SK-MEL-5 (cell line): ENCODE measurements at regions not wholly inside any gene's neighbourhood (a gene's known extent, or its start where the extent isn't known, plus 50 kb on each side); places are given as distances from the start of the nearest gene placed in this dataset.
"Not testable (repeated sequence)": the region's sequence is repeated elsewhere in the genome, so short reads cannot be mapped to it uniquely, and the experiment has no call there.

ENCODE experiments used
- DNase-seq: peaks from one replicate; pipeline ENCODE4 v3.0.0-alpha.2; 2016; ENCODE audit warnings: low read depth, low spot score
- in situ Hi-C: cut with HindIII; loops from 2 replicates; pipeline ENCODE4 v1.10.0; 2016; ENCODE audit warnings: low sequenced_read_pairs, high pct_unique_total_duplicates, low pct_unique_long_range_greater_than_20kb

GRCh38 chr3:181484026-181484425 is 227.7 kb upstream of the SOX2 start:
- DNase-seq, result no peak
- in situ Hi-C loops, result no loop called here

GRCh38 chr3:181475146-181475545 is 236.6 kb upstream of the SOX2 start:
- DNase-seq, in situ Hi-C loops: not testable (repeated sequence)

- in situ Hi-C loops, result no loop called here
- no peak for DNase-seq
Measured at GRCh38 chr3:181470349-181470748, 241.4 kb upstream of the SOX2 start.

- in situ Hi-C loops, result no loop called here
- DNase-seq, result no peak
Measured at GRCh38 chr3:181464033-181464694, 247.6 kb upstream of the SOX2 start.

- in situ Hi-C loops, result no loop called here
- no peak for DNase-seq
Measured at GRCh38 chr3:181461381-181461780, 250.3 kb upstream of the SOX2 start.

GRCh38 chr3:181459516-181459915 is 252.2 kb upstream of the SOX2 start:
- in situ Hi-C loops, result no loop called here
- DNase-seq, result no peak

- in situ Hi-C loops, result no loop called here
- peak; percentile 93 for DNase-seq
Measured at GRCh38 chr3:181458857-181459256, 252.9 kb upstream of the SOX2 start.

- peak; percentile 48 for DNase-seq
- in situ Hi-C loops, result no loop called here
Measured at GRCh38 chr3:181457756-181458155, 254.0 kb upstream of the SOX2 start.

GRCh38 chr3:181457190-181457589 is 254.5 kb upstream of the SOX2 start:
- in situ Hi-C loops, result no loop called here
- peak; percentile 98 for DNase-seq

- DNase-seq, result peak; percentile 61
- in situ Hi-C loops, result no loop called here
Measured at GRCh38 chr3:181455276-181455675, 256.4 kb upstream of the SOX2 start.

- DNase-seq, result peak; percentile 96
- in situ Hi-C loops, result no loop called here
Measured at GRCh38 chr3:181454451-181455027, 257.2 kb upstream of the SOX2 start.

GRCh38 chr3:181446741-181447140 is 265.0 kb upstream of the SOX2 start:
- DNase-seq, result no peak
- in situ Hi-C loops, result no loop called here

- in situ Hi-C loops, result no loop called here
- no peak for DNase-seq
Measured at GRCh38 chr3:181442066-181442465, 269.7 kb upstream of the SOX2 start.

GRCh38 chr3:181432992-181433391 is 278.7 kb upstream of the SOX2 start:
- no peak for DNase-seq
- in situ Hi-C loops, result no loop called here

- in situ Hi-C loops, result no loop called here
- DNase-seq, result no peak
Measured at GRCh38 chr3:181431748-181432147, 280.0 kb upstream of the SOX2 start.

GRCh38 chr3:181425074-181425473 is 286.7 kb upstream of the SOX2 start:
- in situ Hi-C loops, result no loop called here
- no peak for DNase-seq

- no peak for DNase-seq
- in situ Hi-C loops, result no loop called here
Measured at GRCh38 chr3:181418233-181418632, 293.5 kb upstream of the SOX2 start.

GRCh38 chr3:181417748-181418147 is 294.0 kb upstream of the SOX2 start:
- no peak for DNase-seq
- in situ Hi-C loops, result no loop called here

GRCh38 chr3:181410870-181411269 is 300.9 kb upstream of the SOX2 start:
- no peak for DNase-seq
- in situ Hi-C loops, result no loop called here
